ENCODE measurements at regions not wholly inside any gene's neighbourhood (a gene's known extent, or its start where the extent isn't known, plus 50 kb on each side); places are given as distances from the start of the nearest gene placed in this dataset.

- in situ Hi-C loops (cut with MboI) (no loop called here), intact Hi-C loops (cut with micrococcal nuclease) (no loop called here)
- BruUV-seq (replicated peaks), result no TSS peak
- no peak for DNase-seq (ENCODE audit: extremely low read depth in 1 of 4, low spot score in 3 of 4)
- Histone ChIP-seq H3K4me3 (no peak overlapping the region), H3K9me1 (ENCODE audit: control insufficient read depth, insufficient read depth, low read length) (no peaks in the 10 kb centered on the region), H3K4me2 (ENCODE audit: insufficient read depth, low read length) (no peak overlapping the region), H2AFZ (ENCODE audit: low read depth, low read length) (no peak overlapping the region), H3K4me1 (replicated peaks in 1 of 2; ENCODE audit: control insufficient read depth in 2 of 2, insufficient read depth in 2 of 2, low read length in 2 of 2) (no peaks in the 10 kb centered on the region), H3K36me3 (ENCODE audit: control insufficient read depth, insufficient read depth, low read length) (no peaks in the 10 kb centered on the region), H3K9me3 (replicated peaks; ENCODE audit: control insufficient read depth, insufficient read depth, low read depth, low read length) (no peaks in the 10 kb centered on the region), H3K79me2 (ENCODE audit: control insufficient read depth, insufficient read depth, low read length) (no peaks in the 10 kb centered on the region), H3K27ac (ENCODE audit: extremely low read depth, low read depth, low read length) (no peak overlapping the region), H3K9ac (ENCODE audit: insufficient read depth in 1 of 2, low read depth in 2 of 2, low read length in 2 of 2) (no peak overlapping the region), H3K27me3 (ENCODE audit: control insufficient read depth in 2 of 2, insufficient read depth in 2 of 2, low read length in 2 of 2) (no peaks in the 10 kb centered on the region), H4K20me1 (replicated peaks; ENCODE audit: control insufficient read depth, insufficient read depth, low read length) (no peaks in the 10 kb centered on the region)
- TF ChIP-seq, protein P1, sequence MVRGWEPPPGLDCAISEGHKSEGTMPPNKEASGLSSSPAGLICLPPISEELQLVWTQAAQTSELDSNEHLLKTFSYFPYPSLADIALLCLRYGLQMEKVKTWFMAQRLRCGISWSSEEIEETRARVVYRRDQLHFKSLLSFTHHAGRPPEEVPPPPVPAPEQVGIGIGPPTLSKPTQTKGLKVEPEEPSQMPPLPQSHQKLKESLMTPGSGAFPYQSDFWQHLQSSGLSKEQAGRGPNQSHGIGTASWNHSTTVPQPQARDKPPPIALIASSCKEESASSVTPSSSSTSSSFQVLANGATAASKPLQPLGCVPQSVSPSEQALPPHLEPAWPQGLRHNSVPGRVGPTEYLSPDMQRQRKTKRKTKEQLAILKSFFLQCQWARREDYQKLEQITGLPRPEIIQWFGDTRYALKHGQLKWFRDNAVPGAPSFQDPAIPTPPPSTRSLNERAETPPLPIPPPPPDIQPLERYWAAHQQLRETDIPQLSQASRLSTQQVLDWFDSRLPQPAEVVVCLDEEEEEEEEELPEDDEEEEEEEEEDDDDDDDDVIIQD (CRISPR knock-in tag; IDR thresholded peaks at IDR 0.05), result no peak
- TF ChIP-seq KAT8 (IDR thresholded peaks at IDR 0.05; ENCODE audit: low read depth), result no peak
- TF ChIP-seq KLF13 (tag; IDR thresholded peaks at IDR 0.05; ENCODE audit: borderline replicate concordance, low read depth), result no peak
- no peak for TF ChIP-seq TAF15 (IDR thresholded peaks at IDR 0.05; ENCODE audit: low read depth, low read length)
- TF ChIP-seq, protein P2, sequence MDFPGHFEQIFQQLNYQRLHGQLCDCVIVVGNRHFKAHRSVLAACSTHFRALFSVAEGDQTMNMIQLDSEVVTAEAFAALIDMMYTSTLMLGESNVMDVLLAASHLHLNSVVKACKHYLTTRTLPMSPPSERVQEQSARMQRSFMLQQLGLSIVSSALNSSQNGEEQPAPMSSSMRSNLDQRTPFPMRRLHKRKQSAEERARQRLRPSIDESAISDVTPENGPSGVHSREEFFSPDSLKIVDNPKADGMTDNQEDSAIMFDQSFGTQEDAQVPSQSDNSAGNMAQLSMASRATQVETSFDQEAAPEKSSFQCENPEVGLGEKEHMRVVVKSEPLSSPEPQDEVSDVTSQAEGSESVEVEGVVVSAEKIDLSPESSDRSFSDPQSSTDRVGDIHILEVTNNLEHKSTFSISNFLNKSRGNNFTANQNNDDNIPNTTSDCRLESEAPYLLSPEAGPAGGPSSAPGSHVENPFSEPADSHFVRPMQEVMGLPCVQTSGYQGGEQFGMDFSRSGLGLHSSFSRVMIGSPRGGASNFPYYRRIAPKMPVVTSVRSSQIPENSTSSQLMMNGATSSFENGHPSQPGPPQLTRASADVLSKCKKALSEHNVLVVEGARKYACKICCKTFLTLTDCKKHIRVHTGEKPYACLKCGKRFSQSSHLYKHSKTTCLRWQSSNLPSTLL (IDR thresholded peaks at IDR 0.05), result no peak
- no peak for TF ChIP-seq RFX5 (IDR thresholded peaks at IDR 0.05; ENCODE audit: low read depth, low read length)
- no peak for TF ChIP-seq TAF1 (IDR thresholded peaks at IDR 0.05; ENCODE audit: control insufficient read depth, extremely low read depth, insufficient read depth, low read length, severe bottlenecking)
- no peak for TF ChIP-seq CHCHD3 (CRISPR knock-in tag; IDR thresholded peaks at IDR 0.05)
- TF ChIP-seq, protein P3, sequence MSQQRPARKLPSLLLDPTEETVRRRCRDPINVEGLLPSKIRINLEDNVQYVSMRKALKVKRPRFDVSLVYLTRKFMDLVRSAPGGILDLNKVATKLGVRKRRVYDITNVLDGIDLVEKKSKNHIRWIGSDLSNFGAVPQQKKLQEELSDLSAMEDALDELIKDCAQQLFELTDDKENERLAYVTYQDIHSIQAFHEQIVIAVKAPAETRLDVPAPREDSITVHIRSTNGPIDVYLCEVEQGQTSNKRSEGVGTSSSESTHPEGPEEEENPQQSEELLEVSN (IDR thresholded peaks at IDR 0.05; ENCODE audit: borderline replicate concordance in 1 of 2, extremely low read depth in 1 of 2, insufficient read depth in 1 of 2, insufficient read length in 1 of 2, low read depth in 1 of 2, low read length in 1 of 2, poor library complexity in 1 of 2, severe bottlenecking in 1 of 2), result no peak
- no peak for TF ChIP-seq HMG20B (CRISPR knock-in tag; IDR thresholded peaks at IDR 0.05)
- TF ChIP-seq TFAM (CRISPR knock-in tag; conservative IDR thresholded peaks at IDR 0.05), result no peak
- POLR2A ChIA-PET, result no interaction called here
- CTCF ChIA-PET (ENCODE audit: low intra/inter-chr PET ratio), result no interaction called here
- no peak for ATAC-seq
- WGBS (ENCODE audit: insufficient coverage, low coverage, missing lambda C conversion rate), result 0% methylated on average over 2 of the region's 2 CpGs
- no peak for FAIRE-seq
Observed at GRCh38 chr1:163981500-163982030, 577.4 kb upstream of the PBX1 start.

All from K562 (cell line).